ENCODE measurements at regions not wholly inside any gene's neighbourhood (a gene's known extent, or its start where the extent isn't known, plus 50 kb on each side); places are given as distances from the start of the nearest gene placed in this dataset.
"Not testable (repeated sequence)": the region's sequence is repeated elsewhere in the genome, so short reads cannot be mapped to it uniquely, and the experiment has no call there.

- no peak overlapping the region for H3K4me3 ChIP-seq (ENCODE audit: low read depth in 1 of 2, low read length in 2 of 2)
Observed at GRCh38 chr4:171242831-171243230, 570.4 kb upstream of the GALNTL6 start.

GRCh38 chr4:171239196-171239595 is 574.0 kb upstream of the GALNTL6 start:
- no peak overlapping the region for H3K9ac ChIP-seq (ENCODE audit: low read depth in 1 of 2, low read length in 2 of 2)
- H3K27ac ChIP-seq (ENCODE audit: low read depth, low read length) = no peak overlapping the region
- H3K4me3 ChIP-seq (ENCODE audit: low read depth in 1 of 2, low read length in 2 of 2) = no peak overlapping the region
- H3K27me3 ChIP-seq (ENCODE audit: control insufficient read depth in 1 of 2, insufficient read depth in 2 of 2, low read length in 2 of 2) = no peaks in the 10 kb centered on the region
- no peaks in the 10 kb centered on the region for H3K4me1 ChIP-seq (ENCODE audit: control insufficient read depth in 1 of 2, insufficient read depth in 2 of 2, low read length in 2 of 2)
- H3K36me3 ChIP-seq (ENCODE audit: control insufficient read depth in 1 of 2, insufficient read depth in 2 of 2, low read length in 2 of 2) = no peaks in the 10 kb centered on the region
- no peaks in the 10 kb centered on the region for H3K9me3 ChIP-seq (ENCODE audit: control insufficient read depth in 1 of 2, low read length in 2 of 2)

More at GRCh38 chr4:171242831-171243230, 570.4 kb upstream of the GALNTL6 start:
- Histone ChIP-seq H3K4me1 (ENCODE audit: control insufficient read depth in 1 of 2, insufficient read depth in 2 of 2, low read length in 2 of 2) (no peaks in the 10 kb centered on the region), H3K9ac (ENCODE audit: low read depth in 1 of 2, low read length in 2 of 2) (no peak overlapping the region), H3K36me3 (ENCODE audit: control insufficient read depth in 1 of 2, insufficient read depth in 2 of 2, low read length in 2 of 2) (no peaks in the 10 kb centered on the region), H3K9me3 (ENCODE audit: control insufficient read depth in 1 of 2, low read length in 2 of 2) (no peaks in the 10 kb centered on the region), H3K27me3 (ENCODE audit: control insufficient read depth in 1 of 2, insufficient read depth in 2 of 2, low read length in 2 of 2) (no peaks in the 10 kb centered on the region), H3K27ac (ENCODE audit: low read depth, low read length) (no peak overlapping the region)

GRCh38 chr4:171235521-171235920 is 577.7 kb upstream of the GALNTL6 start:
- no peak overlapping the region for H3K9ac ChIP-seq (ENCODE audit: low read depth in 1 of 2, low read length in 2 of 2)
- no peaks in the 10 kb centered on the region for H3K27me3 ChIP-seq (ENCODE audit: control insufficient read depth in 1 of 2, insufficient read depth in 2 of 2, low read length in 2 of 2)
- no peak overlapping the region for H3K4me3 ChIP-seq (ENCODE audit: low read depth in 1 of 2, low read length in 2 of 2)
- H3K27ac ChIP-seq (ENCODE audit: low read depth, low read length) = no peak overlapping the region
- H3K36me3 ChIP-seq (ENCODE audit: control insufficient read depth in 1 of 2, insufficient read depth in 2 of 2, low read length in 2 of 2) = no peaks in the 10 kb centered on the region
- H3K9me3 ChIP-seq (ENCODE audit: control insufficient read depth in 1 of 2, low read length in 2 of 2) = no peaks in the 10 kb centered on the region
- H3K4me1 ChIP-seq (ENCODE audit: control insufficient read depth in 1 of 2, insufficient read depth in 2 of 2, low read length in 2 of 2) = no peaks in the 10 kb centered on the region

- H3K9me3 ChIP-seq (ENCODE audit: control insufficient read depth in 1 of 2, low read length in 2 of 2); H3K4me1 ChIP-seq (ENCODE audit: control insufficient read depth in 1 of 2, insufficient read depth in 2 of 2, low read length in 2 of 2); H3K9ac ChIP-seq (ENCODE audit: low read depth in 1 of 2, low read length in 2 of 2); H3K27me3 ChIP-seq (ENCODE audit: control insufficient read depth in 1 of 2, insufficient read depth in 2 of 2, low read length in 2 of 2); H3K36me3 ChIP-seq (ENCODE audit: control insufficient read depth in 1 of 2, insufficient read depth in 2 of 2, low read length in 2 of 2); H3K27ac ChIP-seq (ENCODE audit: low read depth, low read length); H3K4me3 ChIP-seq (ENCODE audit: low read depth in 1 of 2, low read length in 2 of 2): not testable (repeated sequence)
Observed at GRCh38 chr4:171229354-171229753, 583.9 kb upstream of the GALNTL6 start.

- H3K27ac ChIP-seq (ENCODE audit: low read depth, low read length) = no peak overlapping the region
- H3K27me3 ChIP-seq (ENCODE audit: control insufficient read depth in 1 of 2, insufficient read depth in 2 of 2, low read length in 2 of 2) = no peaks in the 10 kb centered on the region
- H3K9ac ChIP-seq (ENCODE audit: low read depth in 1 of 2, low read length in 2 of 2) = no peak overlapping the region
- H3K4me1 ChIP-seq (ENCODE audit: control insufficient read depth in 1 of 2, insufficient read depth in 2 of 2, low read length in 2 of 2) = no peaks in the 10 kb centered on the region
- H3K4me3 ChIP-seq (ENCODE audit: low read depth in 1 of 2, low read length in 2 of 2) = no peak overlapping the region
- H3K36me3 ChIP-seq (ENCODE audit: control insufficient read depth in 1 of 2, insufficient read depth in 2 of 2, low read length in 2 of 2) = no peaks in the 10 kb centered on the region
- H3K9me3 ChIP-seq (ENCODE audit: control insufficient read depth in 1 of 2, low read length in 2 of 2) = no peaks in the 10 kb centered on the region
Observed at GRCh38 chr4:171221181-171221580, 592.0 kb upstream of the GALNTL6 start.

DNA sequence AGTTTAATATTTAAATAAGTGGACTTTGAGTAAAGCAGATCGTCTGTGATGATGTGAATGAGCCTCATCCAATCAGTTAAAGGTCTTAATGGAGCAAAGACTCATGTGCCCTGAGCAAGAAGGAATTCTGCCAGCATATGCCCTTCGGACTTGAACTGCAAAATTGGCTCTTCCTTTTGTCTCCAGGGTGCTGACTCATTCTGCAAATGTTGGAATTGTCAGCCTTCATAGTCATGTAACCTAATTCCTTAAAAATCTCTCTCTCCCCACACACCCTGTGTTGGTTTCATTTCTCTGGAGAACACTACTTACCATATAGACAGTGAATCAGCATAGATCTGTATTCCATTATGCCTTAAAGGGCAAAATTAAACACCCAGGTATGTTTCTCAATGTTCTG is 609.8 kb upstream of the GALNTL6 start:
- H3K36me3 ChIP-seq (ENCODE audit: control insufficient read depth in 1 of 2, insufficient read depth in 2 of 2, low read length in 2 of 2) = no peaks in the 10 kb centered on the region
- no peak overlapping the region for H3K9ac ChIP-seq (ENCODE audit: low read depth in 1 of 2, low read length in 2 of 2)
- no peaks in the 10 kb centered on the region for H3K4me1 ChIP-seq (ENCODE audit: control insufficient read depth in 1 of 2, insufficient read depth in 2 of 2, low read length in 2 of 2)

DNA sequence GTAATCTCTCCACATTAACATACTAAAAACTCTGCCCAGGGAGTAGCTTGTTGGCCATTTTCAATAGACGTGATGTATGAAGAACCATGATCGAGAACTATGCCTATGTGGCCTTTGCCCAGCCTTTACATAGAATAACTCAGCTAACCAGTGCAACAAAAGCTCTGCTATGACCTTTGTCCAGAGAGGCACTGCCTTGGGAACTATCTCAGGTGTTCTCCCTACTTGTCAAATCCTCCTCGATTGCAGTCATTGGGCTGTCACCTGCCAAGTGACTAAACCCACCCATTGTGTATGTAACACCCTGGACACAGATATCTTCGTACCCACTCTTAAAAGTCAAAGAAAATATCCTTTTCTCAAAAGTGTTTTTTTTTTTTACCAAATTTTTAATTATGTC is 610.3 kb upstream of the GALNTL6 start:
- no peak overlapping the region for H3K9ac ChIP-seq (ENCODE audit: low read depth in 1 of 2, low read length in 2 of 2)
- no peak overlapping the region for H3K4me3 ChIP-seq (ENCODE audit: low read depth in 1 of 2, low read length in 2 of 2)
- no peak overlapping the region for H3K27ac ChIP-seq (ENCODE audit: low read depth, low read length)
- H3K36me3 ChIP-seq (ENCODE audit: control insufficient read depth in 1 of 2, insufficient read depth in 2 of 2, low read length in 2 of 2) = no peaks in the 10 kb centered on the region
- no peaks in the 10 kb centered on the region for H3K4me1 ChIP-seq (ENCODE audit: control insufficient read depth in 1 of 2, insufficient read depth in 2 of 2, low read length in 2 of 2)
- no peaks in the 10 kb centered on the region for H3K9me3 ChIP-seq (ENCODE audit: control insufficient read depth in 1 of 2, low read length in 2 of 2)
- H3K27me3 ChIP-seq (ENCODE audit: control insufficient read depth in 1 of 2, insufficient read depth in 2 of 2, low read length in 2 of 2) = no peaks in the 10 kb centered on the region

More for the DNA sequence above, 609.8 kb upstream of the GALNTL6 start:
- Histone ChIP-seq H3K4me3 (ENCODE audit: low read depth in 1 of 2, low read length in 2 of 2) (no peak overlapping the region), H3K9me3 (ENCODE audit: control insufficient read depth in 1 of 2, low read length in 2 of 2) (no peaks in the 10 kb centered on the region), H3K27me3 (ENCODE audit: control insufficient read depth in 1 of 2, insufficient read depth in 2 of 2, low read length in 2 of 2) (no peaks in the 10 kb centered on the region), H3K27ac (ENCODE audit: low read depth, low read length) (no peak overlapping the region)

DNA sequence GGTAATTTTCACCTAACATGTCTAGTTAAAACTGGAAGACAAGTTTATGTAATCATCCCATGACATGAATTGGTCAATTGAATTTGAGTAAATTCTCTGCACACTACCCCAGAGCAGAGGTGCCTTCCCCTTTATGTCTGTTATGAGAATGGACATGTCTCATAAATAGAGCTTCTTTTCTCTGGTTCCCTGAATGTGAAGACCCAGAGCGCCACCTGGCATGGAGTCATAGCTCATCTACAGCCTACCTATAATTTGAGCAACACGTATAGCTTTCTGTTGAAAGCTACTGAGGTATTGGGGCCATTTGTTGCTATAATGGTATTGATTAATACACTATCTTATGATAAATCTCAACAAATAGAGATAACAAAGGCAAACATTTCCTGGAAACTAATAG is 626.5 kb upstream of the GALNTL6 start:
- no peak overlapping the region for H3K27ac ChIP-seq (ENCODE audit: low read depth, low read length)
- no peaks in the 10 kb centered on the region for H3K36me3 ChIP-seq (ENCODE audit: control insufficient read depth in 1 of 2, insufficient read depth in 2 of 2, low read length in 2 of 2)
- H3K9me3 ChIP-seq (ENCODE audit: control insufficient read depth in 1 of 2, low read length in 2 of 2) = no peaks in the 10 kb centered on the region
- H3K4me1 ChIP-seq (ENCODE audit: control insufficient read depth in 1 of 2, insufficient read depth in 2 of 2, low read length in 2 of 2) = no peaks in the 10 kb centered on the region
- H3K27me3 ChIP-seq (ENCODE audit: control insufficient read depth in 1 of 2, insufficient read depth in 2 of 2, low read length in 2 of 2) = no peaks in the 10 kb centered on the region
- H3K4me3 ChIP-seq (ENCODE audit: low read depth in 1 of 2, low read length in 2 of 2) = no peak overlapping the region
- H3K9ac ChIP-seq (ENCODE audit: low read depth in 1 of 2, low read length in 2 of 2) = no peak overlapping the region

DNA sequence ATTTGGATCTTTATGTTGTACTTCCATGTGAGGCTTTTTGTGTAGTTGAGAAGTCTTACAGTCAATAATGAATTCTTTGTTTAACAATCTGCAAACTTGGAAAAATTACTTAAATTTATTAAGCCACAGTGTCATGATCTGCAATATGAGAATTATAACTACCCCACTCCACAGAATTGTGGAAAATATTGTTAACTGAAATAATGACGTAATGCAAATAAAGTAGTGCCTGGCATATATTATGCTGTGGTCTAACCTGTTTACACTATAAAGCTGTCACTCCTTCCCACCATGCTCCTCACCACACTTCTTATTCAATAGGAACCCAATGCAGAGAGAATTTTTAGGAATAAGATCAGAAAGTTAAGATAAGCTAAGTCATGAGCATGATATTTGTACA is 632.1 kb upstream of the GALNTL6 start:
- Histone ChIP-seq H3K9ac (ENCODE audit: low read depth in 1 of 2, low read length in 2 of 2) (no peak overlapping the region), H3K9me3 (ENCODE audit: control insufficient read depth in 1 of 2, low read length in 2 of 2) (no peaks in the 10 kb centered on the region), H3K36me3 (ENCODE audit: control insufficient read depth in 1 of 2, insufficient read depth in 2 of 2, low read length in 2 of 2) (no peaks in the 10 kb centered on the region), H3K4me3 (ENCODE audit: low read depth in 1 of 2, low read length in 2 of 2) (no peak overlapping the region), H3K27me3 (ENCODE audit: control insufficient read depth in 1 of 2, insufficient read depth in 2 of 2, low read length in 2 of 2) (no peaks in the 10 kb centered on the region), H3K27ac (ENCODE audit: low read depth, low read length) (no peak overlapping the region), H3K4me1 (ENCODE audit: control insufficient read depth in 1 of 2, insufficient read depth in 2 of 2, low read length in 2 of 2) (no peaks in the 10 kb centered on the region)

DNA sequence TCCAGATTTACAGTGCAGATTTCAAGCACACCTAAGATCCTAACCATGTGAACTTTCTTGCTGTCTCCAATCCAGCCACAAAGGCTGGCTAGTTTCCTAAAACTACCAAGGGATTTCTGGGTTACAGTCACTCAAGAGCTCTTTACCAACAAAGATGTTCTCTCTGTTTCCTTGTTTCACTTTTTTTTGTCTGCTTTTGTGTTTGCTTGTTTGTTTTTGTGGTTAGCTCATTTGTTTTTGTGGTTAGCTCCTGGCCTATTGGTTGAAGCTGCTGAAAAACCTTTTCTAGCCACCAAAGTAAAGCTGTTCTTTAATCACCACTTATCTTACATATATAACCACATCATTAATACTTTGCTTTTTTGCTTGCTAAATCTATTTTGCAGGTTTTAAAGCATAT is 642.5 kb upstream of the GALNTL6 start:
- H3K9ac ChIP-seq (ENCODE audit: low read depth in 1 of 2, low read length in 2 of 2) = no peak overlapping the region
- no peaks in the 10 kb centered on the region for H3K4me1 ChIP-seq (ENCODE audit: control insufficient read depth in 1 of 2, insufficient read depth in 2 of 2, low read length in 2 of 2)
- H3K36me3 ChIP-seq (ENCODE audit: control insufficient read depth in 1 of 2, insufficient read depth in 2 of 2, low read length in 2 of 2) = no peaks in the 10 kb centered on the region
- no peak overlapping the region for H3K27ac ChIP-seq (ENCODE audit: low read depth, low read length)
- no peaks in the 10 kb centered on the region for H3K27me3 ChIP-seq (ENCODE audit: control insufficient read depth in 1 of 2, insufficient read depth in 2 of 2, low read length in 2 of 2)
- peaks cover 0 to 2% of the 10 kb centered on the region in 2 donors for H3K9me3 ChIP-seq (ENCODE audit: control insufficient read depth in 1 of 2, low read length in 2 of 2)
- H3K4me3 ChIP-seq (ENCODE audit: low read depth in 1 of 2, low read length in 2 of 2) = no peak overlapping the region

DNA sequence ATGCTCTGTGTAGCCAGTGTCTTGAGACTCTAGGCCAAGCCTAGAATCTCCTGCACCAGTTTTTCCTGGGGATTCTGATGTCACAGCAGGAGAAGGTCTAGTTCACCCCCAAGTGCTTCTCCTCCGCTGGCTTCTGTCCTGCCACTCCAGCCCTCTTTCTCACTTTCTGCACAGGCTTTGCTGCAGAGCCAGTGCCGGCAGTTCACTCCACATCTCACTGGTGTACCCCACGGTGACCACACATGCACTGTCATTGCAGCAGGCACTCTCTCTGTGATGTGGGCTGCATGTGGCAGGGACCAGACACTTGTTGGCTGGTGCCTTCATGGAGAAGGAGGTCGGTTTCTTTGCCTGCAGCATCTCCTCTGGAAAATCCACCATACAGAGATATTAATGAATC is 643.8 kb upstream of the GALNTL6 start:
- Histone ChIP-seq H3K36me3 (ENCODE audit: control insufficient read depth in 1 of 2, insufficient read depth in 2 of 2, low read length in 2 of 2) (no peaks in the 10 kb centered on the region), H3K27ac (ENCODE audit: low read depth, low read length) (no peak overlapping the region), H3K4me3 (ENCODE audit: low read depth in 1 of 2, low read length in 2 of 2) (no peak overlapping the region), H3K4me1 (ENCODE audit: control insufficient read depth in 1 of 2, insufficient read depth in 2 of 2, low read length in 2 of 2) (no peaks in the 10 kb centered on the region), H3K9ac (ENCODE audit: low read depth in 1 of 2, low read length in 2 of 2) (no peak overlapping the region), H3K9me3 (ENCODE audit: control insufficient read depth in 1 of 2, low read length in 2 of 2) (peaks cover 0 to 2% of the 10 kb centered on the region in 2 donors), H3K27me3 (ENCODE audit: control insufficient read depth in 1 of 2, insufficient read depth in 2 of 2, low read length in 2 of 2) (no peaks in the 10 kb centered on the region)

Data from duodenal mucosa (tissue), 2 donors.